ENCODE measurements at regions not wholly inside any gene's neighbourhood (a gene's known extent, or its start where the extent isn't known, plus 50 kb on each side); places are given as distances from the start of the nearest gene placed in this dataset.

- intact Hi-C loops (cut with micrococcal nuclease; ENCODE audit: unreplicated experiment): no loop called here
- H3K9me2 ChIP-seq (ENCODE audit: insufficient read depth): no peaks in the 10 kb centered on the region
- no peaks in the 10 kb centered on the region for H3K4me1 ChIP-seq (replicated peaks; ENCODE audit: insufficient read depth)
- no peaks in the 10 kb centered on the region for H3K9me3 ChIP-seq (ENCODE audit: insufficient read depth, low read depth)
- POLR2A ChIA-PET (ENCODE audit: unreplicated experiment): no interaction called here
- TF ChIP-seq EZH2 (IDR thresholded peaks at IDR 0.05; ENCODE audit: low read depth) (no peak), CTCF (conservative IDR thresholded peaks at IDR 0.05) (no peak)
- no peaks in the 10 kb centered on the region for H3K36me3 ChIP-seq (ENCODE audit: low read depth)
- no peaks in the 10 kb centered on the region for H3F3A ChIP-seq (ENCODE audit: insufficient read depth, low read depth)
- CTCF ChIA-PET: no interaction called here
- H3K79me2 ChIP-seq (ENCODE audit: low read depth): no peaks in the 10 kb centered on the region
- DNase-seq: no peak
- no peaks in the 10 kb centered on the region for H4K20me1 ChIP-seq (ENCODE audit: insufficient read depth)
- H2AFZ ChIP-seq: no peak overlapping the region
- no peak overlapping the region for H3K4me3 ChIP-seq
- no peak overlapping the region for H3K4me2 ChIP-seq
- BruUV-seq (replicated peaks): no TSS peak
- H3K27ac ChIP-seq: no peak overlapping the region
- no peaks in the 10 kb centered on the region for H3K27me3 ChIP-seq (ENCODE audit: insufficient read depth, low read depth)
Observed at GRCh38 chr1:238681021-238681420, 705.3 kb upstream of the CHRM3 start.

GRCh38 chr1:238677567-238677966 lies 708.8 kb upstream of the CHRM3 start:
- Histone ChIP-seq H3K9me3 (ENCODE audit: insufficient read depth, low read depth) (no peaks in the 10 kb centered on the region), H4K20me1 (ENCODE audit: insufficient read depth) (no peaks in the 10 kb centered on the region), H2AFZ (no peak overlapping the region), H3K27ac (no peak overlapping the region), H3K27me3 (ENCODE audit: insufficient read depth, low read depth) (no peaks in the 10 kb centered on the region), H3K4me2 (no peak overlapping the region), H3K36me3 (ENCODE audit: low read depth) (no peaks in the 10 kb centered on the region), H3K9me2 (ENCODE audit: insufficient read depth) (no peaks in the 10 kb centered on the region), H3K4me1 (replicated peaks; ENCODE audit: insufficient read depth) (no peaks in the 10 kb centered on the region), H3K4me3 (no peak overlapping the region), H3K79me2 (ENCODE audit: low read depth) (no peaks in the 10 kb centered on the region), H3F3A (ENCODE audit: insufficient read depth, low read depth) (no peaks in the 10 kb centered on the region)
- ChIA-PET POLR2A (ENCODE audit: unreplicated experiment) (no interaction called here), CTCF (no interaction called here)
- TF ChIP-seq EZH2 (IDR thresholded peaks at IDR 0.05; ENCODE audit: low read depth) (no peak), CTCF (conservative IDR thresholded peaks at IDR 0.05) (no peak)
- no peak for DNase-seq
- BruUV-seq (replicated peaks): no TSS peak
- intact Hi-C loops (cut with micrococcal nuclease; ENCODE audit: unreplicated experiment): no loop called here

GRCh38 chr1:238675221-238675620 lies 711.1 kb upstream of the CHRM3 start:
- Histone ChIP-seq H3K79me2 (ENCODE audit: low read depth) (no peaks in the 10 kb centered on the region), H2AFZ (no peak overlapping the region), H3K27ac (no peak overlapping the region), H3K9me2 (ENCODE audit: insufficient read depth) (no peaks in the 10 kb centered on the region), H3K27me3 (ENCODE audit: insufficient read depth, low read depth) (no peaks in the 10 kb centered on the region), H3K9me3 (ENCODE audit: insufficient read depth, low read depth) (no peaks in the 10 kb centered on the region), H3K36me3 (ENCODE audit: low read depth) (no peaks in the 10 kb centered on the region), H4K20me1 (ENCODE audit: insufficient read depth) (no peaks in the 10 kb centered on the region), H3K4me3 (no peak overlapping the region), H3K4me1 (replicated peaks; ENCODE audit: insufficient read depth) (no peaks in the 10 kb centered on the region), H3K4me2 (no peak overlapping the region), H3F3A (ENCODE audit: insufficient read depth, low read depth) (no peaks in the 10 kb centered on the region)
- POLR2A ChIA-PET (ENCODE audit: unreplicated experiment): no interaction called here
- no TSS peak for BruUV-seq (replicated peaks)
- TF ChIP-seq CTCF (conservative IDR thresholded peaks at IDR 0.05) (no peak), EZH2 (IDR thresholded peaks at IDR 0.05; ENCODE audit: low read depth) (no peak)
- CTCF ChIA-PET: interaction anchor here (0.6 kb wide), 1 partner anchor 1711 kb away, joined by 3 read pairs; no protein-coding TSS in a partner anchor
- DNase-seq: no peak
- intact Hi-C loops (cut with micrococcal nuclease; ENCODE audit: unreplicated experiment): no loop called here
